Activated T-cell treated with anti-CD3 and anti-CD28 coated beads, Interleukin-2, amount 50 U/mL, for 48 hours (primary cell): ENCODE measurements at regions not wholly inside any gene's neighbourhood (a gene's known extent, or its start where the extent isn't known, plus 50 kb on each side); places are given as distances from the start of the nearest gene placed in this dataset.

Experiments used
- DNase-seq, 2 experiments: peaks; one replicate each; pipeline ENCODE4 v3.0.0-alpha.2; 2020

- no peak for DNase-seq
Measured at GRCh38 chr5:106167766-106168165, 1503.0 kb downstream of the EFNA5 start.

- DNase-seq: no peak
Measured at GRCh38 chr5:106163233-106163632, 1507.5 kb downstream of the EFNA5 start.

GRCh38 chr5:106159616-106160015, 1511.1 kb downstream of the EFNA5 start:
- no peak for DNase-seq

GRCh38 chr5:106154280-106154716, 1516.4 kb downstream of the EFNA5 start:
- no peak for DNase-seq

GRCh38 chr5:106152569-106152968, 1518.2 kb downstream of the EFNA5 start:
- DNase-seq: no peak

- DNase-seq: no peak
Measured at GRCh38 chr5:106142116-106142515, 1528.6 kb downstream of the EFNA5 start.

- no peak for DNase-seq
Measured at GRCh38 chr5:106140101-106140500, 1530.6 kb downstream of the EFNA5 start.

- DNase-seq: no peak
Measured at GRCh38 chr5:106136061-106136460, 1534.7 kb downstream of the EFNA5 start.

GRCh38 chr5:106135473-106135872, 1535.3 kb downstream of the EFNA5 start:
- no peak for DNase-seq

GRCh38 chr5:106134549-106134948, 1536.2 kb downstream of the EFNA5 start:
- DNase-seq: no peak

- DNase-seq: no peak
Measured at GRCh38 chr5:106127985-106128384, 1542.8 kb downstream of the EFNA5 start.

GRCh38 chr5:106127341-106127781, 1543.4 kb downstream of the EFNA5 start:
- no peak for DNase-seq

- peak; percentile 21 to 28 for DNase-seq
Measured at GRCh38 chr5:106121972-106122605, 1548.6 kb downstream of the EFNA5 start.

GRCh38 chr5:106116682-106117081, 1554.1 kb downstream of the EFNA5 start:
- no peak for DNase-seq

- no peak for DNase-seq
Measured at GRCh38 chr5:106113922-106114321, 1556.8 kb downstream of the EFNA5 start.

GRCh38 chr5:106106384-106106783, 1564.4 kb downstream of the EFNA5 start:
- no peak for DNase-seq

- DNase-seq: no peak
Measured at GRCh38 chr5:106097340-106097739, 1573.4 kb downstream of the EFNA5 start.

- DNase-seq: no peak
Measured at GRCh38 chr5:106094839-106095238, 1575.9 kb downstream of the EFNA5 start.

- DNase-seq: no peak
Measured at GRCh38 chr5:106094204-106094607, 1576.5 kb downstream of the EFNA5 start.

- no peak for DNase-seq
Measured at GRCh38 chr5:106093134-106093533, 1577.6 kb downstream of the EFNA5 start.

- no peak for DNase-seq
Measured at GRCh38 chr5:106092455-106092854, 1578.3 kb downstream of the EFNA5 start.

GRCh38 chr5:106089073-106089472, 1581.7 kb downstream of the EFNA5 start:
- DNase-seq: no peak

GRCh38 chr5:106088462-106088861, 1582.3 kb downstream of the EFNA5 start:
- no peak for DNase-seq

GRCh38 chr5:106086352-106086751, 1584.4 kb downstream of the EFNA5 start:
- DNase-seq: no peak

GRCh38 chr5:106085556-106085955, 1585.2 kb downstream of the EFNA5 start:
- DNase-seq: no peak
